Adrenal gland (tissue), 5 donors: ENCODE measurements at regions not wholly inside any gene's neighbourhood (a gene's known extent, or its start where the extent isn't known, plus 50 kb on each side); places are given as distances from the start of the nearest gene placed in this dataset.

Experiments
- POLR2A ChIP-seq, 2 donors: fragments of 450-650 bp; IDR thresholded peaks; one replicate each; pipeline ENCODE4 v1.6.1; 2017; ENCODE audit warnings: antibody characterized with exemption in 2 of 2, mild to moderate bottlenecking in 2 of 2, moderate library complexity in 1 of 2
- TF ChIP-seq, protein P1 (sequence below), 6 experiments: fragments of 450-650 bp in 4 of 6; fragments of 200-600 bp in 2 of 6; sonication (generic) in 1 of 6; IDR thresholded peaks; 1 replicate in 5 of 6; 2 replicates in 1 of 6; pipeline versions ENCODE4 v1.5.1 to v1.8.0; 2016 to 2021; ENCODE audit warnings: antibody characterized with exemption in 6 of 6, mild to moderate bottlenecking in 2 of 6, moderate library complexity in 1 of 6
- donor health status: DM: no; HTN: no; CAD: no.

DNA sequence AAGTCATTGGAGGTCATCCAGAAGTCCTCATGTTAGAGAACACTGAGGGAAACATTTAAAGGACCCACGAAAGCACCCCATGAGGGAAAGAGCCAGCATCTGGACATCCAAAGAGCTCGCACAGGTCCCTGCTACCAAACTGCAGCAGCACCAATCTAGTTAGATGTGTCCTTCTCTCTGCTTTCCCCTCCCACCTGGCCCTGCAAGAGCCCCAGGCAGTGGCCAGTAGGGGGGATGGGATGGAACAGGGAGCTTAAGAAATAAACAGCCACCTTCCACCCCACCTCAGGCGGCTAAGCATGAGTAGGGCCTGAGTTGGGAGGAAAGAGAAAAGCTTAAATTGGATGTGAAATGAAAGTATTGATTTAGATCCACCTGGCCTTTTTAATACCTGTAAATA is 175.9 kb upstream of the KCND3 start:
- TF ChIP-seq, protein P1, sequence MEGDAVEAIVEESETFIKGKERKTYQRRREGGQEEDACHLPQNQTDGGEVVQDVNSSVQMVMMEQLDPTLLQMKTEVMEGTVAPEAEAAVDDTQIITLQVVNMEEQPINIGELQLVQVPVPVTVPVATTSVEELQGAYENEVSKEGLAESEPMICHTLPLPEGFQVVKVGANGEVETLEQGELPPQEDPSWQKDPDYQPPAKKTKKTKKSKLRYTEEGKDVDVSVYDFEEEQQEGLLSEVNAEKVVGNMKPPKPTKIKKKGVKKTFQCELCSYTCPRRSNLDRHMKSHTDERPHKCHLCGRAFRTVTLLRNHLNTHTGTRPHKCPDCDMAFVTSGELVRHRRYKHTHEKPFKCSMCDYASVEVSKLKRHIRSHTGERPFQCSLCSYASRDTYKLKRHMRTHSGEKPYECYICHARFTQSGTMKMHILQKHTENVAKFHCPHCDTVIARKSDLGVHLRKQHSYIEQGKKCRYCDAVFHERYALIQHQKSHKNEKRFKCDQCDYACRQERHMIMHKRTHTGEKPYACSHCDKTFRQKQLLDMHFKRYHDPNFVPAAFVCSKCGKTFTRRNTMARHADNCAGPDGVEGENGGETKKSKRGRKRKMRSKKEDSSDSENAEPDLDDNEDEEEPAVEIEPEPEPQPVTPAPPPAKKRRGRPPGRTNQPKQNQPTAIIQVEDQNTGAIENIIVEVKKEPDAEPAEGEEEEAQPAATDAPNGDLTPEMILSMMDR (IDR thresholded peaks at IDR 0.05): no peak
- TF ChIP-seq POLR2A (IDR thresholded peaks at IDR 0.05): no peak
